Activated T-helper 1 cell treated with anti-CD3 and anti-CD28 coated beads, Interleukin-12 subunit alpha, Interleukin-12 subunit beta, Interleukin-2, Interleukin-4 antibody, amounts not matched to agents 30 ng/mL and 10 ng/mL and 1 ng/mL, durations not matched to agents 14 hours and 24 hours and 36 hours (primary cell): ENCODE measurements at regions not wholly inside any gene's neighbourhood (a gene's known extent, or its start where the extent isn't known, plus 50 kb on each side); places are given as distances from the start of the nearest gene placed in this dataset.
"Not testable (repeated sequence)": the region's sequence is repeated elsewhere in the genome, so short reads cannot be mapped to it uniquely, and the experiment has no call there.

Experiments
- DNase-seq: peaks from one replicate; pipeline ENCODE4 v3.0.0; 2021; ENCODE audit warnings: low spot score
- H3K27ac Mint-ChIP-seq: one replicate; pipeline ENCODE4 v1.8.0; 2021; ENCODE audit warnings: mild to moderate bottlenecking, mixed read lengths
- H3K27me3 Mint-ChIP-seq: one replicate; pipeline ENCODE4 v1.8.0; 2022; ENCODE audit warnings: mild to moderate bottlenecking, moderate library complexity, mixed read lengths; ENCODE audit not compliant: insufficient read depth
- H3K36me3 Mint-ChIP-seq: one replicate; pipeline ENCODE4 v1.8.0; 2021; ENCODE audit warnings: low read depth, mixed read lengths
- H3K4me1 Mint-ChIP-seq: one replicate; pipeline ENCODE4 v1.8.0; 2021; ENCODE audit warnings: low read depth, mixed read lengths
- H3K4me3 Mint-ChIP-seq: one replicate; pipeline ENCODE4 v1.8.0; 2021; ENCODE audit warnings: mild to moderate bottlenecking, moderate library complexity, mixed read lengths
- H3K9me3 Mint-ChIP-seq: one replicate; pipeline ENCODE4 v1.8.0; 2021; ENCODE audit warnings: mixed read lengths
- intact Hi-C: fragments of 100-400 bp; cut with micrococcal nuclease; formaldehyde crosslinking; loops from one replicate; pipeline ENCODE4 v1.15.1; 2024

- DNase-seq: no peak
- no peak overlapping the region for H3K27ac Mint-ChIP-seq
- peaks cover 73% of the 10 kb centered on the region for H3K27me3 Mint-ChIP-seq
- peaks cover 17% of the 10 kb centered on the region for H3K9me3 Mint-ChIP-seq
- no peak overlapping the region for H3K4me3 Mint-ChIP-seq
- intact Hi-C loops: loop anchor here (5.0 kb wide), 1 partner anchor 56 kb away; the partner anchor contains the start of gene GOLGA8A
- H3K4me1 Mint-ChIP-seq: peaks cover 10% of the 10 kb centered on the region
- H3K36me3 Mint-ChIP-seq: no peaks in the 10 kb centered on the region
Measured at GRCh38 chr15:34493001-34493400, 55.4 kb upstream of the GOLGA8A start.

DNA sequence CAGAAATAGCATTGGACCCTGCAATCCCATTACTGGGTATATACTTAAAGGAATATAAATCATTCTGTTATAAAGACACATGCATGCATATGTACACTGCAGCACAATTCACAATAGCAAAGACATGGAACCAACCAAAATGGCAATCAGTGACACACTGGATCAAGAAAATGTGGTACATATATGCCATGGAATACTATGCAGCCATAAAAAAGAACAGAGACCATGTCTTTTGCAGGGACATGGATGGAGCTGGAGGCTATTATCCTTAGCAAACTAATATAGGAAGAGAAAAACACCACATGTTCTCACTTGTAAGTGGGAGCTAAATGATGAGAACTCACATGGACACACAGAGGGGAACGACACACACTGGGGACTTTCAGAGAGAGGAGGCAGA lies 53.9 kb upstream of the GOLGA8A start:
- Mint-ChIP-seq H3K9me3 (peaks cover 18% of the 10 kb centered on the region), H3K27me3 (peaks cover 67% of the 10 kb centered on the region)
- not testable (repeated sequence) for DNase-seq, H3K27ac Mint-ChIP-seq, H3K36me3 Mint-ChIP-seq, H3K4me1 Mint-ChIP-seq, H3K4me3 Mint-ChIP-seq
- intact Hi-C loops: loop anchor here (5.0 kb wide), 1 partner anchor 54 kb away; the partner anchor contains the start of gene GOLGA8A

DNA sequence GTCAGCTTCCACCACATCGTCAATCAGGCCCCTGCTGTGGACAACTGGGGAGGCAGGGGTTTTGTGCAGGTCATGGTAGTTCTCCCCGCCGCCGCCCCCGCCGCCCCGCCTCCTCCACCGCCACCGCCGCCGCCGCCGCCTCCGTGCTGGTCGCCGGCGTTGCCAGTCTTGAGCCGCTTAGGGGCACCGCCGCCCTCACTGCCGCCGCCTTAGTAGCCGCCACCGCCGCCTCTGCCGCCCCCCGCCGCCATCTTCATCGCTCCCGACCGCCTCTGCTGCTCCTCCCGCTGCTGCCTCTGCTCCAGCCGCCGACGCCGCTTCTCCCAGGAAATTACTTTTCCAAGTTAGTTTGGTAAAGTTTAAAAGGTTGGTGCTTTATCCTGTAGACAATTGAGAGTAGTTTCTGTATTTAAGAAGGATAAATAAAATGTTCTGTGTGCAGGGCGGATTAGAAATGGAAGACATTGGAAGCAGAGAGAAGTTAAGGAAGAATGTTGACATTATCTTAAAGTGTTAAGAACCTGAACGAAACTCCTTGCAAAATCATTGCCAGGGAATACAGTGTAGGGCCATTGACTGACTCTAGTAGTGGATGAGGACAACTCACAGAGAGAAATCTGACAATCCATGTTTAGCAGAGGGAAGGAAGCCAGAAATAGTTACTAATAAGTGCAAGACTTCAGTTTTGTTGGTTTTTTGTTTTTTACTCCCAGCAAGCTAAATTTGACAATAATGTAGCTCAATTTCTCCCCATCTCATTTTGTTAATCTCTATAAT lies 53.0 kb upstream of the GOLGA8A start:
- peaks cover 9% of the 10 kb centered on the region for H3K4me1 Mint-ChIP-seq
- H3K4me3 Mint-ChIP-seq: no peak overlapping the region
- no peak overlapping the region for H3K27ac Mint-ChIP-seq
- intact Hi-C loops: loop anchor here (5.0 kb wide), 1 partner anchor 53 kb away; the partner anchor contains the start of gene GOLGA8A
- DNase-seq: no peak
- H3K9me3 Mint-ChIP-seq: peaks cover 18% of the 10 kb centered on the region
- no peaks in the 10 kb centered on the region for H3K36me3 Mint-ChIP-seq
- H3K27me3 Mint-ChIP-seq: peaks cover 66% of the 10 kb centered on the region

- Mint-ChIP-seq H3K9me3 (peaks cover 18% of the 10 kb centered on the region), H3K27me3 (peaks cover 69% of the 10 kb centered on the region)
- H3K4me1 Mint-ChIP-seq, H3K36me3 Mint-ChIP-seq, intact Hi-C loops, DNase-seq, H3K27ac Mint-ChIP-seq, H3K4me3 Mint-ChIP-seq: not testable (repeated sequence)
Measured at GRCh38 chr15:34488973-34489959, 51.7 kb upstream of the GOLGA8A start.
